RWPE2 (cell line): ENCODE measurements at regions not wholly inside any gene's neighbourhood (a gene's known extent, or its start where the extent isn't known, plus 50 kb on each side); places are given as distances from the start of the nearest gene placed in this dataset.

Experiments
- ATAC-seq: fragments of 200-7000 bp; cut with Tn5 transposase; 3 replicates; pipeline ENCODE4 v1.9.1; 2021; ENCODE audit warnings: low read depth
- DNase-seq: peaks from one replicate; pipeline ENCODE4 v3.0.0-alpha.2; 2020; ENCODE audit warnings: low spot score
- H3K27ac ChIP-seq: fragments of 450-650 bp; 2 replicates; pipeline ENCODE4 v1.5.1; 2017; ENCODE audit warnings: mild to moderate bottlenecking; ENCODE audit not compliant: poor library complexity, severe bottlenecking
- H3K27me3 ChIP-seq: fragments of 250-450 bp; sonication (Bioruptor Pico); 2 replicates; pipeline ENCODE4 v1.5.1; 2021; ENCODE audit warnings: mild to moderate bottlenecking, moderate library complexity; ENCODE audit not compliant: insufficient read depth, poor library complexity, severe bottlenecking
- H3K36me3 ChIP-seq: fragments of 250-450 bp; sonication (Bioruptor Pico); 2 replicates; pipeline ENCODE4 v1.5.1; 2020; ENCODE audit warnings: low read depth, mild to moderate bottlenecking, moderate library complexity
- H3K4me1 ChIP-seq: fragments of 250-450 bp; sonication (Bioruptor Pico); 2 replicates; pipeline ENCODE4 v1.5.1; 2021; ENCODE audit warnings: mild to moderate bottlenecking, moderate library complexity; ENCODE audit not compliant: insufficient read depth, poor library complexity, severe bottlenecking
- H3K4me3 ChIP-seq: fragments of 250-450 bp; sonication (Bioruptor Pico); 2 replicates; pipeline ENCODE4 v1.5.1; 2021; ENCODE audit warnings: mild to moderate bottlenecking, moderate library complexity; ENCODE audit not compliant: severe bottlenecking
- H3K9me3 ChIP-seq: fragments of 250-450 bp; sonication (Bioruptor Pico); 2 replicates; pipeline ENCODE4 v1.5.1; 2021; ENCODE audit warnings: mild to moderate bottlenecking, moderate library complexity; ENCODE audit not compliant: severe bottlenecking
- CTCF ChIP-seq: fragments of 450-650 bp; IDR thresholded peaks from one replicate; pipeline ENCODE4 v1.5.1; 2017; ENCODE audit warnings: mild to moderate bottlenecking, moderate library complexity; ENCODE audit not compliant: poor library complexity, severe bottlenecking

- Histone ChIP-seq H3K4me3 (no peak overlapping the region), H3K9me3 (no peaks in the 10 kb centered on the region), H3K27ac (no peak overlapping the region), H3K36me3 (no peaks in the 10 kb centered on the region), H3K27me3 (peaks cover 27% of the 10 kb centered on the region), H3K4me1 (no peaks in the 10 kb centered on the region)
- TF ChIP-seq CTCF, result no peak
- no peak for ATAC-seq
- DNase-seq, result no peak
These were observed 426.2 kb downstream of the MIAT start for GRCh38 chr22:27083610-27084009.

- H3K36me3 ChIP-seq, result no peaks in the 10 kb centered on the region
- no peak for TF ChIP-seq CTCF
- no peak overlapping the region for H3K4me3 ChIP-seq
- no peak overlapping the region for H3K27ac ChIP-seq
- H3K27me3 ChIP-seq, result peaks cover 27% of the 10 kb centered on the region
- no peaks in the 10 kb centered on the region for H3K9me3 ChIP-seq
- no peaks in the 10 kb centered on the region for H3K4me1 ChIP-seq
- ATAC-seq (no peak), DNase-seq (no peak)
These were observed 426.7 kb downstream of the MIAT start for GRCh38 chr22:27084130-27084529.

- H3K36me3 ChIP-seq, result no peaks in the 10 kb centered on the region
- no peak overlapping the region for H3K27ac ChIP-seq
- H3K4me1 ChIP-seq, result no peaks in the 10 kb centered on the region
- ATAC-seq (no peak), DNase-seq (no peak)
- no peaks in the 10 kb centered on the region for H3K9me3 ChIP-seq
- no peak overlapping the region for H3K4me3 ChIP-seq
- peaks cover 27% of the 10 kb centered on the region for H3K27me3 ChIP-seq
- TF ChIP-seq CTCF, result no peak
These were observed 429.0 kb downstream of the MIAT start for GRCh38 chr22:27086080-27087044.

GRCh38 chr22:27087051-27087450 lies 429.7 kb downstream of the MIAT start:
- ATAC-seq, result no peak
- no peak for TF ChIP-seq CTCF
- no peaks in the 10 kb centered on the region for H3K9me3 ChIP-seq
- H3K36me3 ChIP-seq, result no peaks in the 10 kb centered on the region
- H3K27ac ChIP-seq, result no peak overlapping the region
- peaks cover 27% of the 10 kb centered on the region for H3K27me3 ChIP-seq
- H3K4me3 ChIP-seq, result no peak overlapping the region
- DNase-seq, result no peak
- H3K4me1 ChIP-seq, result no peaks in the 10 kb centered on the region

- TF ChIP-seq CTCF, result no peak
- no peak overlapping the region for H3K4me3 ChIP-seq
- H3K9me3 ChIP-seq, result no peaks in the 10 kb centered on the region
- DNase-seq (no peak), ATAC-seq (no peak)
- H3K27ac ChIP-seq, result no peak overlapping the region
- no peaks in the 10 kb centered on the region for H3K4me1 ChIP-seq
- H3K36me3 ChIP-seq, result no peaks in the 10 kb centered on the region
- peaks cover 24% of the 10 kb centered on the region for H3K27me3 ChIP-seq
These were observed 430.6 kb downstream of the MIAT start for GRCh38 chr22:27088026-27088425.
